ENCODE measurements at regions not wholly inside any gene's neighbourhood (a gene's known extent, or its start where the extent isn't known, plus 50 kb on each side); places are given as distances from the start of the nearest gene placed in this dataset.

- TF ChIP-seq, protein P1, sequence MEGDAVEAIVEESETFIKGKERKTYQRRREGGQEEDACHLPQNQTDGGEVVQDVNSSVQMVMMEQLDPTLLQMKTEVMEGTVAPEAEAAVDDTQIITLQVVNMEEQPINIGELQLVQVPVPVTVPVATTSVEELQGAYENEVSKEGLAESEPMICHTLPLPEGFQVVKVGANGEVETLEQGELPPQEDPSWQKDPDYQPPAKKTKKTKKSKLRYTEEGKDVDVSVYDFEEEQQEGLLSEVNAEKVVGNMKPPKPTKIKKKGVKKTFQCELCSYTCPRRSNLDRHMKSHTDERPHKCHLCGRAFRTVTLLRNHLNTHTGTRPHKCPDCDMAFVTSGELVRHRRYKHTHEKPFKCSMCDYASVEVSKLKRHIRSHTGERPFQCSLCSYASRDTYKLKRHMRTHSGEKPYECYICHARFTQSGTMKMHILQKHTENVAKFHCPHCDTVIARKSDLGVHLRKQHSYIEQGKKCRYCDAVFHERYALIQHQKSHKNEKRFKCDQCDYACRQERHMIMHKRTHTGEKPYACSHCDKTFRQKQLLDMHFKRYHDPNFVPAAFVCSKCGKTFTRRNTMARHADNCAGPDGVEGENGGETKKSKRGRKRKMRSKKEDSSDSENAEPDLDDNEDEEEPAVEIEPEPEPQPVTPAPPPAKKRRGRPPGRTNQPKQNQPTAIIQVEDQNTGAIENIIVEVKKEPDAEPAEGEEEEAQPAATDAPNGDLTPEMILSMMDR (conservative IDR thresholded peaks at IDR 0.05; ENCODE audit: low read length) = no peak
- TF ChIP-seq EZH2phosphoT487 (IDR thresholded peaks at IDR 0.05; ENCODE audit: borderline replicate concordance, low read depth, low read length) = no peak
Measured at GRCh38 chr2:38446906-38447561, 70.0 kb upstream of the ATL2 start.

Measured in OCI-LY7 (cell line).